ENCODE measurements at regions not wholly inside any gene's neighbourhood (a gene's known extent, or its start where the extent isn't known, plus 50 kb on each side); places are given as distances from the start of the nearest gene placed in this dataset.

DNA sequence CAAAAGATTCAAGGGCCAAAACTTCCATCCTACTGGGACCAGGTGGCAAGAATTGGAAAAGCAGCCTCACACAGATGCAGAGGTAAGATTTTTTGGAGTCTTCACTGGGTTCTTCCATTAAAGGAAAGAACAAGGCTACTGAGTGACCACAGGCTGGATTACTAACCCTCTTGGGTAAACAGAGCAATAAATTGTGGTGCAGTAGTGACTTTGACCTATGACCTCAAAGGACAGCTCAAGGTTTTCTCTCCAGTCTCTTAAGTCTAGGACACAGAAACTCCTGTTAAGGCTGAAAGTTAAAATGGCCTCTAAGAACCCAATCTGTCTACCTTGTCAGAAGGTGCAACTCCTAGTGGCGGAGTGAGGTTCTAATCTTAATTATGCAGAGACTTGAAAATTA, 464.9 kb downstream of the SMARCA1 start:
- no peak overlapping the region for H3K4me3 ChIP-seq (ENCODE audit: low read depth, low read length)
- TF ChIP-seq CTCF (IDR thresholded peaks at IDR 0.05; ENCODE audit: borderline replicate concordance, insufficient read depth, low read depth, low read length) = no peak

GRCh38 chrX:129043138-129043537, 480.2 kb downstream of the SMARCA1 start:
- H3K4me3 ChIP-seq (ENCODE audit: low read depth, low read length) = no peak overlapping the region
- no peak for TF ChIP-seq CTCF (IDR thresholded peaks at IDR 0.05; ENCODE audit: borderline replicate concordance, insufficient read depth, low read depth, low read length)

DNA sequence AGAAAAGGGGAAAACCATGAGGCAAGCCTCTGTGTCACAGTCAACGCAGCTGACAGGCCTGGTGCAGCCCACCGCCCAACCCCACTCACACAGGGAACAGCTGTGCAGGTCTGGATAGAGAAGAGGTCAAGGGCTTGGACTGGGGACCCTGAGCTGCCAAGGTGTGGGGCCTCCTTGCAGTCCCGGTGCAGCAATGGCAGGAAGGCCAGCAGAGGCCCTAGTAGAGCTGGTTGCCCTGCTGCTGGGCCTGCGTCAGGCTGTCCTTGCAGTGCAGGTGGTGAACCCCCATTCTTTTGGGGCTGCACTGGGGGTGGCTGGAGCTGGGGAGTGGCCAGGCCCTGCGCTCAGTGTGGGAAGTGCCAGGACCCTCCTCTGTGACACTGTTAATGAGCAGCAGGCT, 482.0 kb downstream of the SMARCA1 start:
- no peak overlapping the region for H3K4me3 ChIP-seq (ENCODE audit: low read depth, low read length)
- TF ChIP-seq CTCF (IDR thresholded peaks at IDR 0.05; ENCODE audit: borderline replicate concordance, insufficient read depth, low read depth, low read length) = no peak

DNA sequence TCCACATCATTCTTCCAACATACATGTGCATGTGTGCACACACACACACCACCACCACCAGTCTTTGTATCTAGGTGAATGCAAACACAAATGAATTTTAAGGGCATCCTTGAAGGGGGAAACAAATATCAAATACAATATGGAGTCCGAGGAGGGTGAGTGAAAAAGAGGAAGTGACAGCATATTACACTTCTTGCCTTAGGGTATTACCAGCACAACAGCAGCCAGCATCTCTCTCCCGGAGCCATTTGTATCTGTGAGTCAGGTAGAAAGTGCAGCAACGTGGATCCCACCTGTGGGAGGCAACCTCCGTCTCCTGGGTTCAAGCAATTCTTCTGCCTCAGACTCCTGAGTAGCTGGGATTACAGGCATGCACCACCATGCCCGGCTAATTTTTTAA, 483.2 kb downstream of the SMARCA1 start:
- no peak for TF ChIP-seq CTCF (IDR thresholded peaks at IDR 0.05; ENCODE audit: borderline replicate concordance, insufficient read depth, low read depth, low read length)
- no peak overlapping the region for H3K4me3 ChIP-seq (ENCODE audit: low read depth, low read length)

GRCh38 chrX:129039176-129039575, 484.1 kb downstream of the SMARCA1 start:
- TF ChIP-seq CTCF (IDR thresholded peaks at IDR 0.05; ENCODE audit: borderline replicate concordance, insufficient read depth, low read depth, low read length) = no peak
- H3K4me3 ChIP-seq (ENCODE audit: low read depth, low read length) = no peak overlapping the region

DNA sequence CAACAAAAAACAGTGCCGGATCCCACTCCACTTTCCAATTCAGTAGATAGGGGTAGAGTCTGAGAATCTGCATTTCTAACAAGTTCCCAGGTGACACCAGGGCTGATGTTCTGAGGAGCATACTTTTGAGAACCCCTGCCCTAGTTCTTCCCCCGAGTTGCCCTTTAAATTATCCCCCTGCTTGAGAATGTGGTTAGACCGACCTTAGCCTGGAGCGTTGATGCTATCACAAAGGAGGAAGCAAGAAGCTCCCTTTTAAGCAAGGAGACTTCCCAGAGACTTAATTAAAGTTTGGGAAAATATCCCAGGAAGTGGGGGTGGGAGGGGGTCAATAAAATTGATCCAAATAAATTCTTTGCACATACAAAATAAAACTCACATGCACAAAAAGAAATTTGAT, 485.9 kb downstream of the SMARCA1 start:
- no peak for TF ChIP-seq CTCF (IDR thresholded peaks at IDR 0.05; ENCODE audit: borderline replicate concordance, insufficient read depth, low read depth, low read length)

GRCh38 chrX:129035180-129035579, 488.1 kb downstream of the SMARCA1 start:
- no peak overlapping the region for H3K4me3 ChIP-seq (ENCODE audit: low read depth, low read length)
- TF ChIP-seq CTCF (IDR thresholded peaks at IDR 0.05; ENCODE audit: borderline replicate concordance, insufficient read depth, low read depth, low read length) = no peak

More for the DNA sequence above, 485.9 kb downstream of the SMARCA1 start:
- no peak overlapping the region for H3K4me3 ChIP-seq (ENCODE audit: low read depth, low read length)
